Right renal pelvis (tissue), 4 donors: ENCODE measurements at regions not wholly inside any gene's neighbourhood (a gene's known extent, or its start where the extent isn't known, plus 50 kb on each side); places are given as distances from the start of the nearest gene placed in this dataset.

Source experiments
- DNase-seq, 4 donors: peaks; one replicate each; pipeline ENCODE4 v3.0.0-alpha.2; 2013; ENCODE audit warnings: low read depth in 4 of 4, low spot score in 3 of 4, missing footprints in 1 of 4

GRCh38 chr16:8204096-8204495 lies 386.2 kb downstream of the TMEM114 start:
- no peak for DNase-seq

GRCh38 chr16:8203101-8203500 lies 387.2 kb downstream of the TMEM114 start:
- DNase-seq, result no peak

- no peak for DNase-seq
These were observed 389.5 kb downstream of the TMEM114 start for GRCh38 chr16:8200839-8201238.

- no peak for DNase-seq
These were observed 390.9 kb downstream of the TMEM114 start for GRCh38 chr16:8199390-8199789.

GRCh38 chr16:8194794-8195193 lies 395.5 kb downstream of the TMEM114 start:
- DNase-seq, result no peak

GRCh38 chr16:8188841-8189240 lies 401.5 kb downstream of the TMEM114 start:
- DNase-seq, result no peak

- DNase-seq, result no peak
These were observed 402.4 kb downstream of the TMEM114 start for GRCh38 chr16:8187782-8188372.

GRCh38 chr16:8184854-8185253 lies 405.5 kb downstream of the TMEM114 start:
- DNase-seq, result no peak

- DNase-seq, result no peak
These were observed 406.9 kb downstream of the TMEM114 start for GRCh38 chr16:8183176-8184099.

- DNase-seq, result no peak
These were observed 407.6 kb downstream of the TMEM114 start for GRCh38 chr16:8182761-8183160.

- DNase-seq, result no peak
These were observed 410.7 kb downstream of the TMEM114 start for GRCh38 chr16:8179615-8180014.

GRCh38 chr16:8178271-8178670 lies 412.0 kb downstream of the TMEM114 start:
- no peak for DNase-seq

- DNase-seq, result no peak
These were observed 414.9 kb downstream of the TMEM114 start for GRCh38 chr16:8175411-8175810.

- DNase-seq, result peak; percentile 64 to 75 (median 72)
These were observed 417.1 kb downstream of the TMEM114 start for GRCh38 chr16:8173111-8173644.

- DNase-seq, result no peak
These were observed 417.8 kb downstream of the TMEM114 start for GRCh38 chr16:8172551-8172950.

GRCh38 chr16:8168016-8168415 lies 422.3 kb downstream of the TMEM114 start:
- DNase-seq, result no peak

- DNase-seq, result no peak
These were observed 422.9 kb downstream of the TMEM114 start for GRCh38 chr16:8167436-8167835.

GRCh38 chr16:8158051-8158450 lies 432.3 kb downstream of the TMEM114 start:
- no peak for DNase-seq

- DNase-seq, result no peak
These were observed 435.0 kb downstream of the TMEM114 start for GRCh38 chr16:8155275-8155674.

GRCh38 chr16:8146256-8147012 lies 443.9 kb downstream of the TMEM114 start:
- DNase-seq, result no peak

- DNase-seq, result no peak
These were observed 451.6 kb downstream of the TMEM114 start for GRCh38 chr16:8138666-8139065.
